GM13977 (cell line): ENCODE measurements at regions not wholly inside any gene's neighbourhood (a gene's known extent, or its start where the extent isn't known, plus 50 kb on each side); places are given as distances from the start of the nearest gene placed in this dataset.

ENCODE experiments used
- DNase-seq: peaks from one replicate; pipeline ENCODE4 v3.0.0; 2012; ENCODE audit warnings: low spot score
- in situ Hi-C: fragments of 300-500 bp; cut with MboI; formaldehyde crosslinking; loops from one replicate; pipeline ENCODE4 v1.12.0; 2022; ENCODE audit warnings: low sequenced_read_pairs, low pct_unique_long_range_greater_than_20kb, mixed read lengths, inconsistent platforms; ENCODE audit not compliant: unreplicated experiment
- TF ChIP-seq, protein P1 (sequence below): IDR thresholded peaks from 2 replicates; pipeline ENCODE4 v1.5.1; 2012; ENCODE audit warnings: mild to moderate bottlenecking, control low read depth; ENCODE audit not compliant: insufficient read depth; ENCODE audit errors: extremely low read depth, missing control alignments

DNA sequence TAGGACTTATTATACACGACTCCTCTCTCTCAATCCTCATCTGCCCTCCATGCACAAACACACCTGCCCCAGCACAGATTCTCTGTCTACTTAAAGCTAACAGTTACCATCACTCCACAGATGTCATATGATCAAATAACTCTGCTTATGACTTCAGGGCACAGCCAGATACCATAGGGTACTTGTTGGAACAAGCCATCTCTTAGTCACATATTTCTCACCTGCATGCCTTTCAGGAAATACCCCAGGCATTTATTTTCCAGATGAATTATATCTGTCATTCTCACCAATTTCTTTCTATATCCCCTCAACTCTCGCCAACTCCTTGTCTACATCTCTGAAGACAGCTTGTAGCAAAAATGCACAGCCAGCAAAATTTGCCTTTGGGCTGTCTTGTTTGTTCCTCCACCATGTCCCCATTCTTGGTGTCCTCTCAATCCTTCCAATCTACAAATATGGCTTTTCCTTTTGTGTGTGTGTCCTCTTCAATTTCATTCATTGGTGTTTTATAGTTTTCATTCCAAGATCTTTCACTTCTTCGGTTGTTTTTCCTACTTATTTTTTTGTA, 353.9 kb upstream of the CAMK1G start:
- no peak for DNase-seq
- in situ Hi-C loops, result no loop called here
- TF ChIP-seq, protein P1, sequence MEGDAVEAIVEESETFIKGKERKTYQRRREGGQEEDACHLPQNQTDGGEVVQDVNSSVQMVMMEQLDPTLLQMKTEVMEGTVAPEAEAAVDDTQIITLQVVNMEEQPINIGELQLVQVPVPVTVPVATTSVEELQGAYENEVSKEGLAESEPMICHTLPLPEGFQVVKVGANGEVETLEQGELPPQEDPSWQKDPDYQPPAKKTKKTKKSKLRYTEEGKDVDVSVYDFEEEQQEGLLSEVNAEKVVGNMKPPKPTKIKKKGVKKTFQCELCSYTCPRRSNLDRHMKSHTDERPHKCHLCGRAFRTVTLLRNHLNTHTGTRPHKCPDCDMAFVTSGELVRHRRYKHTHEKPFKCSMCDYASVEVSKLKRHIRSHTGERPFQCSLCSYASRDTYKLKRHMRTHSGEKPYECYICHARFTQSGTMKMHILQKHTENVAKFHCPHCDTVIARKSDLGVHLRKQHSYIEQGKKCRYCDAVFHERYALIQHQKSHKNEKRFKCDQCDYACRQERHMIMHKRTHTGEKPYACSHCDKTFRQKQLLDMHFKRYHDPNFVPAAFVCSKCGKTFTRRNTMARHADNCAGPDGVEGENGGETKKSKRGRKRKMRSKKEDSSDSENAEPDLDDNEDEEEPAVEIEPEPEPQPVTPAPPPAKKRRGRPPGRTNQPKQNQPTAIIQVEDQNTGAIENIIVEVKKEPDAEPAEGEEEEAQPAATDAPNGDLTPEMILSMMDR, result no peak

DNA sequence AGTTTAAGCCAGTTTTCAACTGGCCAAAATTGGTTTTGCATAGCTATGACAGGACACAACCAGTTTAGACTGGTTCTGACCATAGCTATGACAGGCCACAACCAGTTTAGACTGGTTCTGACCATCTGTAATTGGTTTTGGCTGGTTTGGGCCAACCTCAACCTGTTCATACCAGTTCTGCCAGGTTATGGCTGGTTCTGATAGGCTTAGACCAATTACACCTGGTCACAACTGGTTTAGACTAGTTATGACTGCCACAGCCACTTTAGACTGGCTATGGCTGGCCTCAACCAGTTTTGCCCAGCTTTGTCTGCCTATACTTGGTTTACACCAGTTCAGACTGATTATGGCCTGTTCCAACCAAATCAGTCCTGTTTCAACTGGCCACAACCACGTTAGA, 353.2 kb upstream of the CAMK1G start:
- in situ Hi-C loops, result no loop called here
- TF ChIP-seq, protein P1, result no peak
- DNase-seq, result no peak

DNA sequence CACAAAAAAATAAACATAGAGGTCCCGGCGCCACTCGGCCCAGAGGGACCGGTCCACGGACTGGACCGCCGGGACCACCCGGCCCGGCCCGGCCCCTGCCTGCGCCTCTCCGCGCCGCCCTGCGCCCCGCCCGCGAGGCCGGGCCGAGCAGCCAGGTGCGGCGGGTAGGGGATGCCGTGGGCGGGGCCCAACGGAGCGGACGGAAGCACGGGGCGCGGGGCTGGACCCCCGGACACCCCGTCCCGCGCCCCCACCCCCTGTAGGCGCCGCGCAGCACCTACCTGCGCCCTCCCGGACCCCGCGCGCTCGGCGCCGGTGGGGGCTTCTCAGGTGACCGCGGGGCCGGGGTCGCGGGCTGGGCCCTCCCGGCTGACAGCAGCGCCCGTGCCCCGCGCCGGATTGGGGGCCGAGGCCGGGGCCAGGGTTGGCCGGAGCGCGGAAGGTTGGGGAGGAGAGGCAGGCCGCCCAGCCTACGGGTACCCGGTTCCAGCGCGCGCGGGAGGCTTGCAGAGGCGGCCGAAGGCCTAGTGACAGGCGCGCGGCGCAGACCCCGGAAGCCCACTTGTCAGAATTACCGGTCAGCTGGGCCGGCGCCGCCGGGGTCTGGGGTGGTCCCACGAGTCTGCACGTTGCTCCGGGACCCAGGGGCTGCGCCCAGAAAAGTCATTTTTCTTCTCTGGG, 351.9 kb upstream of the CAMK1G start:
- in situ Hi-C loops, result no loop called here
- no peak for DNase-seq
- TF ChIP-seq, protein P1, result no peak

DNA sequence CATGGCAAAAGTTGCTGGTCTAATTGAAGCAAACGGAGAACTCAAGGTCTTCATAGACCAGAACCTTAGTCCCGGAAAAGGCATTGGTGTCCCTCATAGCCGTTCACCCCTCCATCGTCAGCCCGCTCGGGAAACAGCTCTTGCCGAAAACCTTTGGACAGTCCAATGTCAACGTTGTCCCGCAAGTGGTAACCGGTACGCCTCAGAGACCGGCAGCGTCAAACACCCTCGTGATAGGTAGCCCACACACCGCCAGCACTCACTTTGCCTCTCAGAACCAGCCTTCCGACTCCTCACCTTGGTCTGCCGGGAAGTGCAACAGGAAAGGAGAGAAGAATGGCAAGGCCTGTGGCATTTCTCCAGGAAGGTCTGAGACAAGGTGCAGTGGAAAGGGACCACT, 351.3 kb upstream of the CAMK1G start:
- no peak for DNase-seq
- TF ChIP-seq, protein P1, result no peak
- in situ Hi-C loops, result no loop called here

DNA sequence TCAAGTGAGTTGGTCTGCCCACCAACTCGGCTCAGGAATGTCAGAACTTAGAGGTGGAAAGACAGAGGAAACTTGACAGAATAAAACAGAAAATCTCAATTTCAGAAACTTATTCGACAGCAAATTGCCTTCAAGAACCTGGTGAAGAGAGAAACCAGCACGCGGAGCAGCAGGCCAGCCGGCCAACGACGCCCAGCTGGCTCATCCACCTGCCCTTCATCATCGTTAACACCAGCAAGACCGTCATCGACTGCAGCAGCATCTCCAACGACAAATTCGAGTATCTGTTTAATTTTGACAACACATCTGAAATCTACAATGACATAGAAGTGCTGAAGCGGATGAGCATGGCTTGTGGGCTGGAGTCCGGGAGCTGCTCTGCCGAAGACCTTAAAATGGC, 350.8 kb upstream of the CAMK1G start:
- TF ChIP-seq, protein P1, result no peak
- DNase-seq, result no peak
- in situ Hi-C loops, result no loop called here

DNA sequence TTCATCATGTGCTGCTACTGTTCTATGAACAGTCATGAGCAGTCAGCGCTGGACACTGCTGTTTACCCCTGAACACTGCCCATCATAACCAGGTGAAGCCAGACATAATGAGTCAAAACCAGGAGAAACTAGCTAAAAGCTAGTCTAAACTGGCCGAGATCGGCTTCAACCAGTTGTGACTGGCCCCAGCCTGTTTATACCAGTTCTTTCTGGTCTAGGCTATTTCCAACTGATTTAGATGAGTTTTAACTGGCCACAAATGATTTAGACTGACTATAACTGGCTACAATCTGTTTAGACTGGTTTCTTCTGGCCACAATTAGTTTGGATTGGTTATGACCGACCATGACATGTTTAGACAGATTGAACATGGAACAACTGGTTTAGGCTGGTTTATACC, 348.3 kb upstream of the CAMK1G start:
- DNase-seq, result no peak
- TF ChIP-seq, protein P1, result no peak
- in situ Hi-C loops, result no loop called here
